ENCODE measurements at regions not wholly inside any gene's neighbourhood (a gene's known extent, or its start where the extent isn't known, plus 50 kb on each side); places are given as distances from the start of the nearest gene placed in this dataset.

DNA sequence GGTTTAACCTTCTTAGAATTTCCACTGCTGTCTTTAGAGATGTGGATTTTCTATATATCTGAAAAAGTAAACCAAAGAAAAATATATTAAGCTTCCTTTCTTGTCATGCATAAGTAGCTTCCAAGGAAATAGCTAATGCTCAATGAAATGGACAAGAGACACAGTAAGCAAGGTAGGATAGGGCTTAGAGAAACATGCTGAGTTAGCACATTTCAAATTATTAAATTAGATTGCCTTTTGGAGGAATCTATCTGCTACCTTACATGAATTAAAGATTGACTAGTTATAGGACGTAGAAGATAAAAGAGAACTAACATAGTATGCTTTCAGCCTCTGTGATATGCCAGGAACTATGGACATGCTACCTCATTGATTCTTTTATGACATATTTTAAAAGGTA, 824.6 kb downstream of the TUSC7 start:
- Histone ChIP-seq H2AFZ (ENCODE audit: low read length) (no peak overlapping the region), H3K27ac (ENCODE audit: low read length) (no peak overlapping the region), H3K79me2 (ENCODE audit: low read length) (no peaks in the 10 kb centered on the region), H4K20me1 (ENCODE audit: insufficient read depth, low read length) (no peaks in the 10 kb centered on the region), H3K4me3 (ENCODE audit: low read length) (no peak overlapping the region), H3K9me2 (replicated peaks; ENCODE audit: insufficient read depth, low read length) (no peaks in the 10 kb centered on the region), H3K4me2 (ENCODE audit: low read depth, low read length) (no peak overlapping the region), H3K36me3 (replicated peaks; ENCODE audit: insufficient read depth, low read length) (no peaks in the 10 kb centered on the region), H3F3A (ENCODE audit: insufficient read depth, low read length) (no peaks in the 10 kb centered on the region), H3K9me3 (replicated peaks; ENCODE audit: insufficient read depth, low read length) (no peaks in the 10 kb centered on the region), H3K9ac (ENCODE audit: low read length) (no peak overlapping the region), H3K4me1 (ENCODE audit: low read length) (no peaks in the 10 kb centered on the region), H3K27me3 (replicated peaks; ENCODE audit: insufficient read depth, low read length) (no peaks in the 10 kb centered on the region)
- TF ChIP-seq, protein P1, sequence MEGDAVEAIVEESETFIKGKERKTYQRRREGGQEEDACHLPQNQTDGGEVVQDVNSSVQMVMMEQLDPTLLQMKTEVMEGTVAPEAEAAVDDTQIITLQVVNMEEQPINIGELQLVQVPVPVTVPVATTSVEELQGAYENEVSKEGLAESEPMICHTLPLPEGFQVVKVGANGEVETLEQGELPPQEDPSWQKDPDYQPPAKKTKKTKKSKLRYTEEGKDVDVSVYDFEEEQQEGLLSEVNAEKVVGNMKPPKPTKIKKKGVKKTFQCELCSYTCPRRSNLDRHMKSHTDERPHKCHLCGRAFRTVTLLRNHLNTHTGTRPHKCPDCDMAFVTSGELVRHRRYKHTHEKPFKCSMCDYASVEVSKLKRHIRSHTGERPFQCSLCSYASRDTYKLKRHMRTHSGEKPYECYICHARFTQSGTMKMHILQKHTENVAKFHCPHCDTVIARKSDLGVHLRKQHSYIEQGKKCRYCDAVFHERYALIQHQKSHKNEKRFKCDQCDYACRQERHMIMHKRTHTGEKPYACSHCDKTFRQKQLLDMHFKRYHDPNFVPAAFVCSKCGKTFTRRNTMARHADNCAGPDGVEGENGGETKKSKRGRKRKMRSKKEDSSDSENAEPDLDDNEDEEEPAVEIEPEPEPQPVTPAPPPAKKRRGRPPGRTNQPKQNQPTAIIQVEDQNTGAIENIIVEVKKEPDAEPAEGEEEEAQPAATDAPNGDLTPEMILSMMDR (IDR thresholded peaks at IDR 0.05; ENCODE audit: low read length), result no peak
- TF ChIP-seq EZH2phosphoT487 (IDR thresholded peaks at IDR 0.05; ENCODE audit: low read length) (no peak), EZH2 (optimal IDR thresholded peaks at IDR 0.05; ENCODE audit: low read depth, low read length) (no peak)
- no peak for DNase-seq

DNA sequence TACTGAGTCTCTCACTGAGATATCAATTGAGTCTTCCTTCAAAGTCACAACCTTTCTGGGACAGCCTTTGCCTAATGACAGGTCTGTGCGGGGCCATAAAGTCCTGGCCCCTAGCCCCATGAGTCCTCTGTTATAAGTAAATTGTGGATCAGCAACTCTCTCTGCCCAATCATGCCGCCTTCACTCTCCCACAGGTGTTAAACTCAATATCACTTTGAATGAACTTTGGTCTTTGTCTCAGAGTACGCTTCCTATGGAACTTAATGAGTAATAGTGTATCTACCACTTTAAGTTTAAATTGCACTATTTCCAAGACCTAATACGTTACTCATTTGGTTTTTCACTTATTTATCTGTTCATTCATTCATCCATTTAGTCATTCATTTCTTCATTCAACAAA, 826.4 kb downstream of the TUSC7 start:
- Histone ChIP-seq H3K4me2 (ENCODE audit: low read depth, low read length) (no peak overlapping the region), H3K4me3 (ENCODE audit: low read length) (no peak overlapping the region), H3K27me3 (replicated peaks; ENCODE audit: insufficient read depth, low read length) (no peaks in the 10 kb centered on the region), H3K79me2 (ENCODE audit: low read length) (no peaks in the 10 kb centered on the region), H2AFZ (ENCODE audit: low read length) (no peak overlapping the region), H3K36me3 (replicated peaks; ENCODE audit: insufficient read depth, low read length) (no peaks in the 10 kb centered on the region), H3K4me1 (ENCODE audit: low read length) (no peaks in the 10 kb centered on the region), H3F3A (ENCODE audit: insufficient read depth, low read length) (no peaks in the 10 kb centered on the region), H3K9ac (ENCODE audit: low read length) (no peak overlapping the region), H4K20me1 (ENCODE audit: insufficient read depth, low read length) (no peaks in the 10 kb centered on the region), H3K9me3 (replicated peaks; ENCODE audit: insufficient read depth, low read length) (no peaks in the 10 kb centered on the region), H3K27ac (ENCODE audit: low read length) (no peak overlapping the region), H3K9me2 (replicated peaks; ENCODE audit: insufficient read depth, low read length) (no peaks in the 10 kb centered on the region)
- no peak for TF ChIP-seq EZH2 (optimal IDR thresholded peaks at IDR 0.05; ENCODE audit: low read depth, low read length)
- TF ChIP-seq EZH2phosphoT487 (IDR thresholded peaks at IDR 0.05; ENCODE audit: low read length), result no peak
- TF ChIP-seq, protein P1 (IDR thresholded peaks at IDR 0.05; ENCODE audit: low read length), result no peak
- DNase-seq, result no peak

DNA sequence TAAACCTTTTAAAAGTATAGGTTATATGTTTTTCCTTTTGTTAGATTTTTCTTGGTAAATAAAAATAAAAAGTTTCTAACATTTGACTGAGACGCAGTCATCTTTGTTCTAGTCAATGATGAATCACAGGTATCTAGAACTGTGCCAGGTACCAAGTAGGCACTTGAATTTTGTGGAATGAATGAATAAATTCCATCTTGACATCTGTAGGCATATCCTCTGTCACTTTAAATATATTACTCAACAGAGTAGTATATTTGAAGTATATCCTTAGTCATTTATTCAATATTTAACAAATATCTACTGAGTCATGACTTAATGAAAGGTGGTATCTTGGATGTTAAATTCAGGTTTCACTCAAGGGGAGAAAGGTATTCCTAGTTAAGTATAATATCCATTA, 828.4 kb downstream of the TUSC7 start:
- H3K36me3 ChIP-seq (replicated peaks; ENCODE audit: insufficient read depth, low read length), result no peaks in the 10 kb centered on the region
- TF ChIP-seq EZH2 (optimal IDR thresholded peaks at IDR 0.05; ENCODE audit: low read depth, low read length) (no peak), EZH2phosphoT487 (IDR thresholded peaks at IDR 0.05; ENCODE audit: low read length) (no peak)
- TF ChIP-seq, protein P1 (IDR thresholded peaks at IDR 0.05; ENCODE audit: low read length), result no peak
- H3K9me3 ChIP-seq (replicated peaks; ENCODE audit: insufficient read depth, low read length), result no peaks in the 10 kb centered on the region
- H3K79me2 ChIP-seq (ENCODE audit: low read length), result no peaks in the 10 kb centered on the region
- H3K9me2 ChIP-seq (replicated peaks; ENCODE audit: insufficient read depth, low read length), result no peaks in the 10 kb centered on the region
- H3K4me1 ChIP-seq (ENCODE audit: low read length), result no peaks in the 10 kb centered on the region
- H3K27ac ChIP-seq (ENCODE audit: low read length), result no peak overlapping the region
- H3K27me3 ChIP-seq (replicated peaks; ENCODE audit: insufficient read depth, low read length), result no peaks in the 10 kb centered on the region
- H3K9ac ChIP-seq (ENCODE audit: low read length), result no peak overlapping the region
- no peak overlapping the region for H3K4me3 ChIP-seq (ENCODE audit: low read length)
- no peaks in the 10 kb centered on the region for H4K20me1 ChIP-seq (ENCODE audit: insufficient read depth, low read length)
- no peak overlapping the region for H2AFZ ChIP-seq (ENCODE audit: low read length)
- no peak overlapping the region for H3K4me2 ChIP-seq (ENCODE audit: low read depth, low read length)
- H3F3A ChIP-seq (ENCODE audit: insufficient read depth, low read length), result no peaks in the 10 kb centered on the region
- DNase-seq, result no peak

Measured in MM.1S (cell line).